NT2/D1 (cell line): ENCODE measurements at regions not wholly inside any gene's neighbourhood (a gene's known extent, or its start where the extent isn't known, plus 50 kb on each side); places are given as distances from the start of the nearest gene placed in this dataset.

ENCODE experiments used
- SUZ12 ChIP-seq: IDR thresholded peaks from 2 replicates; pipeline ENCODE4 v1.6.1; 2011; ENCODE audit not compliant: insufficient read length, insufficient read depth; ENCODE audit errors: extremely low read depth
- YY1 ChIP-seq: IDR thresholded peaks from 2 replicates; pipeline ENCODE4 v1.6.1; 2011; ENCODE audit not compliant: insufficient read length, insufficient read depth
- ZNF274 ChIP-seq: IDR thresholded peaks from 2 replicates; pipeline ENCODE4 v1.6.1; 2011; ENCODE audit warnings: mild to moderate bottlenecking, low read depth, low read length

DNA sequence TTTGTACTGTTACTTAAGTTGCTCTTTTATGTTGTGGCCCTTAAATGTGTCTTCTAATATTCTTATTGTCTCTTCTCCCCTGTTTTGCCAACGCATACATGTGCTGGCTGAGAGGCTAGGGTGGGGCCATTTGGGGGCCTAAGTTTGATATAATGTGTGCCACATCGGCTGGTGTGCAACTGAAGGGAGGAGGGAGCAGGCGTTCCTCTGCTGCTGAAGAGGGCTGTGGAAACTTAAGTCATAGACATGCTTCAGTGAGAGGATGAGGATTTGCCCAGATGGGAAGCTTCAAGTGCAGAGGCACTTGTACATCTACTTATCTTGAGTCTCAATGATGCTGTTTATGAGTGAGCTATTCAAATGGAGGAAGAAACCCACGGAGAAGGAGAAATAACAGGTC lies 630.6 kb downstream of the LMO4 start:
- no peak for TF ChIP-seq ZNF274
- no peak for TF ChIP-seq YY1
- no peak for TF ChIP-seq SUZ12
